Fibroblast of lung (primary cell): ENCODE measurements at regions not wholly inside any gene's neighbourhood (a gene's known extent, or its start where the extent isn't known, plus 50 kb on each side); places are given as distances from the start of the nearest gene placed in this dataset.

Source experiments
- EZH2 ChIP-seq: IDR thresholded peaks from 2 replicates; pipeline ENCODE4 v1.5.1; 2012; ENCODE audit warnings: low read length, control low read depth, mild to moderate bottlenecking; ENCODE audit errors: missing control alignments
- TF ChIP-seq, protein P1 (sequence below), 2 donors: IDR thresholded peaks in 1 of 2; conservative IDR thresholded peaks in 1 of 2; 1 replicate in 1 of 2; 2 replicates in 1 of 2; pipeline ENCODE4 v1.5.1; 2011 to 2012; ENCODE audit warnings: low read length in 2 of 2, control low read depth in 1 of 2, inconsistent platforms in 1 of 2, low read depth in 1 of 2, mild to moderate bottlenecking in 1 of 2

DNA sequence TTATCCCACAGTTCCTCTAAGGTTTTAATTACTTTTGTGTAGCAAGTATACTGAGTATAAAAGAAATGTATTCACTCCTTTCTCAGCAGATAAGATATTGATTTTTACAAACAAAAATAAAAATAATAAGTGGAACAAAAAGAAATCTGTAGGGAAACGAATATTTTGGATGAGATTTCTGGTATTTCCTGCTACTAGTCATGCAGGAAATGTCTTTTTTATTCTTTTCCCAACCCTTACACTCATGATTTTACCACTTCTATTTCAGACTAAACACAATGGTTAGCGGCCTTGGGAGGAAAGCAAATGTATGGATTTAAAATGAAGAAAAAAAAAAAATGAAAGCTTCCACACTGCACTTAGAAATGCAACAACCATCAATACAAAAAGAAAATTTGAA lies 580.5 kb upstream of the MARCKS start:
- TF ChIP-seq, protein P1, sequence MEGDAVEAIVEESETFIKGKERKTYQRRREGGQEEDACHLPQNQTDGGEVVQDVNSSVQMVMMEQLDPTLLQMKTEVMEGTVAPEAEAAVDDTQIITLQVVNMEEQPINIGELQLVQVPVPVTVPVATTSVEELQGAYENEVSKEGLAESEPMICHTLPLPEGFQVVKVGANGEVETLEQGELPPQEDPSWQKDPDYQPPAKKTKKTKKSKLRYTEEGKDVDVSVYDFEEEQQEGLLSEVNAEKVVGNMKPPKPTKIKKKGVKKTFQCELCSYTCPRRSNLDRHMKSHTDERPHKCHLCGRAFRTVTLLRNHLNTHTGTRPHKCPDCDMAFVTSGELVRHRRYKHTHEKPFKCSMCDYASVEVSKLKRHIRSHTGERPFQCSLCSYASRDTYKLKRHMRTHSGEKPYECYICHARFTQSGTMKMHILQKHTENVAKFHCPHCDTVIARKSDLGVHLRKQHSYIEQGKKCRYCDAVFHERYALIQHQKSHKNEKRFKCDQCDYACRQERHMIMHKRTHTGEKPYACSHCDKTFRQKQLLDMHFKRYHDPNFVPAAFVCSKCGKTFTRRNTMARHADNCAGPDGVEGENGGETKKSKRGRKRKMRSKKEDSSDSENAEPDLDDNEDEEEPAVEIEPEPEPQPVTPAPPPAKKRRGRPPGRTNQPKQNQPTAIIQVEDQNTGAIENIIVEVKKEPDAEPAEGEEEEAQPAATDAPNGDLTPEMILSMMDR (conservative IDR thresholded peaks at IDR 0.05 in 1 of 2, IDR thresholded peaks at IDR 0.05 in 1 of 2; ENCODE audit: low read depth in 1 of 2, low read length in 2 of 2) = no peak
- TF ChIP-seq EZH2 = no peak
